ENCODE measurements at regions not wholly inside any gene's neighbourhood (a gene's known extent, or its start where the extent isn't known, plus 50 kb on each side); places are given as distances from the start of the nearest gene placed in this dataset.

DNA sequence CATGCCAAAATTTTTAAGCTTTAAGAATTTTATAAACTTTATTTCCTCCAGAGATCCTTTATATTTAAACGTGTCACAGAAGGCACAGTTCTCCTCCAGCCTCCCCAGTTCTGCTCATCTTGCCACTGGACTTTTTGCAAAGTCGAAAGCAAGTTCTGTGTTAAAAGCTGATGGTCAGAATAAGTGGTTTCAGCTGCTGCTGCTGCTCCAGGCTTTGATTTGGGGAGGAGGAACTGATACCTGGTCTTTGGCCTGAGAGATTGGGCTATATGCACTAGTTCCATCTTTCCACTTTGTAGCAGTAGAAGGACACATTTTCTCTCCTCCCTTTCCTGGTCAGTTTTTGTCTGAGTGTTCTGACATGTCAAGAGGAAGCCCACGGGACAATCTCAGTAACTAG, 435.9 kb upstream of the PHF14 start:
- 86% methylated on average over 3 of the region's 3 CpGs for WGBS
- Histone ChIP-seq H3K27ac (ENCODE audit: low read depth in 1 of 2, low read length in 1 of 2) (no peak overlapping the region), H3K27me3 (ENCODE audit: control insufficient read depth in 2 of 2, insufficient read depth in 1 of 2, low read length in 1 of 2) (no peaks in the 10 kb centered on the region)

DNA sequence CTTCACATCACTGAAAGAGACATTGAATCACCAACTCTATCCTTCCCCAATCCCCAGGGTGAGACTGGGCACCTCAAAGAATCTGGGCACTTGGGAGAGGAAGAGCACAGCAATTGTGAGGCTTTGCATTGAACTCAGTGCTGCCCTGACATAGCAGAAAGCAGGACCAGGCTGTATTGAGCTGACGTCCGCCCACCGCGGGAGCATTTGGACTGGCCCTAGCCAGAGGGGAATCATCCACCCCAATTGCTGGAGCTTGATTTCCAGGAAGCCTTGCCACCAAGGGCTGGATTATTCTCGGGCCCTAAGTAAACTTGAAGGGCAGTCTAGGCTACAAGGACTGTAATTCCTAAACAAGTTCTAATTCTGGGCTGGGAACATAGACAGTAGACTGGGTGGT, 416.3 kb upstream of the PHF14 start:
- H3K36me3 ChIP-seq (ENCODE audit: control insufficient read depth in 2 of 2, insufficient read depth in 2 of 2, low read length in 1 of 2): no peaks in the 10 kb centered on the region
- DNase-seq (ENCODE audit: low read depth in 6 of 9, low spot score in 9 of 9): no peak
- H3K27ac ChIP-seq (ENCODE audit: low read depth in 1 of 2, low read length in 1 of 2): no peak overlapping the region
- no peaks in the 10 kb centered on the region for H3K4me1 ChIP-seq (ENCODE audit: control insufficient read depth in 2 of 2, insufficient read depth in 2 of 2, low read length in 2 of 2)
- H3K27me3 ChIP-seq (ENCODE audit: control insufficient read depth in 2 of 2, insufficient read depth in 1 of 2, low read length in 1 of 2): no peaks in the 10 kb centered on the region
- 97% methylated on average over 5 of the region's 5 CpGs for WGBS
- no peak overlapping the region for H3K4me3 ChIP-seq (ENCODE audit: low read length in 2 of 2)
- no peaks in the 10 kb centered on the region for H3K9me3 ChIP-seq (ENCODE audit: control insufficient read depth in 2 of 2, insufficient read depth in 1 of 2, low read length in 1 of 2)

More for the DNA sequence above, 435.9 kb upstream of the PHF14 start:
- DNase-seq (ENCODE audit: low read depth in 6 of 9, low spot score in 9 of 9): no peak
- no peaks in the 10 kb centered on the region for H3K9me3 ChIP-seq (ENCODE audit: control insufficient read depth in 2 of 2, insufficient read depth in 1 of 2, low read length in 1 of 2)
- H3K4me1 ChIP-seq (ENCODE audit: control insufficient read depth in 2 of 2, insufficient read depth in 2 of 2, low read length in 2 of 2): no peaks in the 10 kb centered on the region
- H3K36me3 ChIP-seq (ENCODE audit: control insufficient read depth in 2 of 2, insufficient read depth in 2 of 2, low read length in 1 of 2): no peaks in the 10 kb centered on the region
- no peak overlapping the region for H3K4me3 ChIP-seq (ENCODE audit: low read length in 2 of 2)

- H3K27me3 ChIP-seq (ENCODE audit: control insufficient read depth in 2 of 2, insufficient read depth in 1 of 2, low read length in 1 of 2): no peaks in the 10 kb centered on the region
- H3K27ac ChIP-seq (ENCODE audit: low read depth in 1 of 2, low read length in 1 of 2): no peak overlapping the region
- no peak for DNase-seq (ENCODE audit: low read depth in 6 of 9, low spot score in 9 of 9)
- H3K4me1 ChIP-seq (ENCODE audit: control insufficient read depth in 2 of 2, insufficient read depth in 2 of 2, low read length in 2 of 2): no peaks in the 10 kb centered on the region
- H3K9me3 ChIP-seq (ENCODE audit: control insufficient read depth in 2 of 2, insufficient read depth in 1 of 2, low read length in 1 of 2): no peaks in the 10 kb centered on the region
- no peaks in the 10 kb centered on the region for H3K36me3 ChIP-seq (ENCODE audit: control insufficient read depth in 2 of 2, insufficient read depth in 2 of 2, low read length in 1 of 2)
- H3K4me3 ChIP-seq (ENCODE audit: low read length in 2 of 2): no peak overlapping the region
Measured at GRCh38 chr7:10560497-10560896, 413.2 kb upstream of the PHF14 start.

GRCh38 chr7:10568891-10569290, 404.8 kb upstream of the PHF14 start:
- Histone ChIP-seq H3K4me3 (ENCODE audit: low read length in 2 of 2) (no peak overlapping the region), H3K36me3 (ENCODE audit: control insufficient read depth in 2 of 2, insufficient read depth in 2 of 2, low read length in 1 of 2) (no peaks in the 10 kb centered on the region), H3K27me3 (ENCODE audit: control insufficient read depth in 2 of 2, insufficient read depth in 1 of 2, low read length in 1 of 2) (no peaks in the 10 kb centered on the region), H3K4me1 (ENCODE audit: control insufficient read depth in 2 of 2, insufficient read depth in 2 of 2, low read length in 2 of 2) (no peaks in the 10 kb centered on the region), H3K9me3 (ENCODE audit: control insufficient read depth in 2 of 2, insufficient read depth in 1 of 2, low read length in 1 of 2) (no peaks in the 10 kb centered on the region), H3K27ac (ENCODE audit: low read depth in 1 of 2, low read length in 1 of 2) (no peak overlapping the region)
- no peak for DNase-seq (ENCODE audit: low read depth in 6 of 9, low spot score in 9 of 9)

GRCh38 chr7:10571759-10572158, 401.9 kb upstream of the PHF14 start:
- Histone ChIP-seq H3K27ac (ENCODE audit: low read depth in 1 of 2, low read length in 1 of 2) (no peak overlapping the region), H3K27me3 (ENCODE audit: control insufficient read depth in 2 of 2, insufficient read depth in 1 of 2, low read length in 1 of 2) (no peaks in the 10 kb centered on the region), H3K4me1 (ENCODE audit: control insufficient read depth in 2 of 2, insufficient read depth in 2 of 2, low read length in 2 of 2) (no peaks in the 10 kb centered on the region), H3K4me3 (ENCODE audit: low read length in 2 of 2) (no peak overlapping the region), H3K36me3 (ENCODE audit: control insufficient read depth in 2 of 2, insufficient read depth in 2 of 2, low read length in 1 of 2) (no peaks in the 10 kb centered on the region), H3K9me3 (ENCODE audit: control insufficient read depth in 2 of 2, insufficient read depth in 1 of 2, low read length in 1 of 2) (no peaks in the 10 kb centered on the region)
- 2% methylated on average over 1 of the region's 1 CpG for WGBS
- no peak for DNase-seq (ENCODE audit: low read depth in 6 of 9, low spot score in 9 of 9)

GRCh38 chr7:10577866-10578374, 395.8 kb upstream of the PHF14 start:
- H3K27me3 ChIP-seq (ENCODE audit: control insufficient read depth in 2 of 2, insufficient read depth in 1 of 2, low read length in 1 of 2): no peaks in the 10 kb centered on the region
- no peaks in the 10 kb centered on the region for H3K36me3 ChIP-seq (ENCODE audit: control insufficient read depth in 2 of 2, insufficient read depth in 2 of 2, low read length in 1 of 2)
- H3K27ac ChIP-seq (ENCODE audit: low read depth in 1 of 2, low read length in 1 of 2): no peak overlapping the region
- no peak for DNase-seq (ENCODE audit: low read depth in 6 of 9, low spot score in 9 of 9)
- WGBS: 97% methylated on average over 3 of the region's 3 CpGs
- no peak overlapping the region for H3K4me3 ChIP-seq (ENCODE audit: low read length in 2 of 2)
- no peaks in the 10 kb centered on the region for H3K9me3 ChIP-seq (ENCODE audit: control insufficient read depth in 2 of 2, insufficient read depth in 1 of 2, low read length in 1 of 2)
- no peaks in the 10 kb centered on the region for H3K4me1 ChIP-seq (ENCODE audit: control insufficient read depth in 2 of 2, insufficient read depth in 2 of 2, low read length in 2 of 2)

GRCh38 chr7:10579561-10579960, 394.1 kb upstream of the PHF14 start:
- H3K4me1 ChIP-seq (ENCODE audit: control insufficient read depth in 2 of 2, insufficient read depth in 2 of 2, low read length in 2 of 2): no peaks in the 10 kb centered on the region
- no peak for DNase-seq (ENCODE audit: low read depth in 6 of 9, low spot score in 9 of 9)
- no peak overlapping the region for H3K27ac ChIP-seq (ENCODE audit: low read depth in 1 of 2, low read length in 1 of 2)
- no peaks in the 10 kb centered on the region for H3K9me3 ChIP-seq (ENCODE audit: control insufficient read depth in 2 of 2, insufficient read depth in 1 of 2, low read length in 1 of 2)
- H3K27me3 ChIP-seq (ENCODE audit: control insufficient read depth in 2 of 2, insufficient read depth in 1 of 2, low read length in 1 of 2): no peaks in the 10 kb centered on the region
- H3K36me3 ChIP-seq (ENCODE audit: control insufficient read depth in 2 of 2, insufficient read depth in 2 of 2, low read length in 1 of 2): no peaks in the 10 kb centered on the region
- H3K4me3 ChIP-seq (ENCODE audit: low read length in 2 of 2): no peak overlapping the region
- 96% methylated on average over 3 of the region's 3 CpGs for WGBS

DNA sequence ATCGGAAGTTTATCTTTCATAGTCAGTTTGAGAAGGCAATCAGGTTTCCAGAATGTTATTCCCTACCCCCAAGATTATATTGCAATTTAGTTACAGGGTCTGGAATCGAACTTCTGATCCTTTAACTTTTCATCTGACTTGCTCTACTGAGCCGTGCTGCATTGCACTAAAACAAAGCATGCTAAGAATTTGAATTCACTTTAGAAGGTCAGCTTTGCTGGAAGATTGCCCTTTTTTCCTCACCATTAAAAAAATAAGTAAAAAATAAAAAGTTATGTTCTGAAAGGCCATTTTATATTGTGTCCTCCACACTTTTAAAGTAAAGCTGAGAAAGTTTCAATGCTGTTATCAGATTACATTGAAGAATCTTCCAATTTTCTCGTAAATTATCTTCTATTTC, 388.8 kb upstream of the PHF14 start:
- Histone ChIP-seq H3K27ac (ENCODE audit: low read depth in 1 of 2, low read length in 1 of 2) (no peak overlapping the region), H3K27me3 (ENCODE audit: control insufficient read depth in 2 of 2, insufficient read depth in 1 of 2, low read length in 1 of 2) (no peaks in the 10 kb centered on the region), H3K36me3 (ENCODE audit: control insufficient read depth in 2 of 2, insufficient read depth in 2 of 2, low read length in 1 of 2) (no peaks in the 10 kb centered on the region), H3K4me1 (ENCODE audit: control insufficient read depth in 2 of 2, insufficient read depth in 2 of 2, low read length in 2 of 2) (no peaks in the 10 kb centered on the region), H3K9me3 (ENCODE audit: control insufficient read depth in 2 of 2, insufficient read depth in 1 of 2, low read length in 1 of 2) (no peaks in the 10 kb centered on the region), H3K4me3 (ENCODE audit: low read length in 2 of 2) (no peak overlapping the region)
- WGBS: 90% methylated on average over 4 of the region's 4 CpGs
- DNase-seq (ENCODE audit: low read depth in 6 of 9, low spot score in 9 of 9): no peak

DNA sequence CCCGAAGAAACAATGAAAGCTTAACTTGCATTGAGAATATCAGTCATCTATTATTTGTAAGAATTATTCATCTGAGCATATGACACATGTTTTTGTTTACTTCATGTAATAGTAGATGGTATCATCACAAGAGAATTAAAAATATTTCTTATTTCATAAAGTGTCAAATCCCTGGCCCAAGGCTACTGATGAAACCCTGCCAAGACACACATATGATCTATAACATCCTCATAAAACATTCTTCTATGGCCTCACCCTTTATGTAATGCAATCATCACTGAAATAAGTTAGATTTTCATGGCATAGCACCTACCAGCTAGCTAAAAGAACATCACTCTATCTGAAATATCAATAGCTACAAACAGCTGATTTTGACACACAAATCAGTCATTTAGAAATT, 385.6 kb upstream of the PHF14 start:
- Histone ChIP-seq H3K27me3 (ENCODE audit: control insufficient read depth in 2 of 2, insufficient read depth in 1 of 2, low read length in 1 of 2) (no peaks in the 10 kb centered on the region), H3K4me3 (ENCODE audit: low read length in 2 of 2) (no peak overlapping the region)
- 96% methylated on average over 1 of the region's 1 CpG for WGBS

DNA sequence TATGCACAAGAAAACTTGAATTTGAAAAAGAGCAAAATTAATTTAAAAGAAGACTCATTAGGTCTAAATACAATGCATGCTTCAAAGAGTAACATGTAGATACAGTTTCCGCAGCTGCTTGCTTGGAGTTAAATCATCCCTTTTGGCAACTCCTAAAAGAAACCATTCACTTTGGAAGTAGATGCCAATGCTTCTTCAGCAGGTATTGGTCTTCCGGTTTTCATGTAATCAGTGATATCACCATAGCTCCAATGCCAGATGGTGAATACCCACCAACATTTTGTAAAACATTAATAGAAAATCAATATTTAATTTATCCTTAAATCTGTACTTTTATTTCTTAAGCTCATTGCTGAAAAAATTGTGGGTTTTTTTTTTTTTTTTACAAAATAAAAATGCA, 381.1 kb upstream of the PHF14 start:
- Histone ChIP-seq H3K36me3 (ENCODE audit: control insufficient read depth in 2 of 2, insufficient read depth in 2 of 2, low read length in 1 of 2) (no peaks in the 10 kb centered on the region), H3K4me3 (ENCODE audit: low read length in 2 of 2) (no peak overlapping the region), H3K9me3 (ENCODE audit: control insufficient read depth in 2 of 2, insufficient read depth in 1 of 2, low read length in 1 of 2) (no peaks in the 10 kb centered on the region), H3K27ac (ENCODE audit: low read depth in 1 of 2, low read length in 1 of 2) (no peak overlapping the region), H3K27me3 (ENCODE audit: control insufficient read depth in 2 of 2, insufficient read depth in 1 of 2, low read length in 1 of 2) (no peaks in the 10 kb centered on the region), H3K4me1 (ENCODE audit: control insufficient read depth in 2 of 2, insufficient read depth in 2 of 2, low read length in 2 of 2) (no peaks in the 10 kb centered on the region)
- WGBS: 95% methylated on average over 2 of the region's 2 CpGs
- DNase-seq (ENCODE audit: low read depth in 6 of 9, low spot score in 9 of 9): no peak

More for the DNA sequence above, 385.6 kb upstream of the PHF14 start:
- no peaks in the 10 kb centered on the region for H3K9me3 ChIP-seq (ENCODE audit: control insufficient read depth in 2 of 2, insufficient read depth in 1 of 2, low read length in 1 of 2)
- DNase-seq (ENCODE audit: low read depth in 6 of 9, low spot score in 9 of 9): no peak
- H3K4me1 ChIP-seq (ENCODE audit: control insufficient read depth in 2 of 2, insufficient read depth in 2 of 2, low read length in 2 of 2): no peaks in the 10 kb centered on the region
- H3K27ac ChIP-seq (ENCODE audit: low read depth in 1 of 2, low read length in 1 of 2): no peak overlapping the region
- no peaks in the 10 kb centered on the region for H3K36me3 ChIP-seq (ENCODE audit: control insufficient read depth in 2 of 2, insufficient read depth in 2 of 2, low read length in 1 of 2)
